COLO668 (cell line): ENCODE measurements at regions not wholly inside any gene's neighbourhood (a gene's known extent, or its start where the extent isn't known, plus 50 kb on each side); places are given as distances from the start of the nearest gene placed in this dataset.

Source experiments
- DNase-seq: peaks from one replicate; lab custom pipeline; 2025; ENCODE audit not compliant: unreplicated experiment; lab: John Stamatoyannopoulos, UW

DNA sequence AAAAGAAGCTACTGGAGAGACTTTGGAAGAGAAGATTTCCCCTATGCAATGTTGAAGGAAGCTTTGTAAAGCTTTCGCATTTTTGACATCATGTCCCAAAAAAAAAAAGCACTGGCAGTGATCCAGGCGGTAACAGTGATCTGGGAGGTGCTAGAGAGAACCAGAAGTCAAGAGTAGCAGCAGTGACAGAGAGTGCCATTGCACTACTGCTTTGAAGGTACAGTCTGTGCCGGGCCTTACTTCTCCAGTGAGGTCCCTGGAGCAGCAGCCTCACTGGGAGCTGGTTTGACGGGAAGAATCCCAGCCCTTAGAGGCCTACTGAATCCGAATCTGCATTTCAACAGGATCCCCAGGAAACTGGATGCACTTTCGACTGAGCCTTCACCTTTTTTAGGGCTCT, 50.9 kb upstream of the ATL2 start:
- no peak for DNase-seq

DNA sequence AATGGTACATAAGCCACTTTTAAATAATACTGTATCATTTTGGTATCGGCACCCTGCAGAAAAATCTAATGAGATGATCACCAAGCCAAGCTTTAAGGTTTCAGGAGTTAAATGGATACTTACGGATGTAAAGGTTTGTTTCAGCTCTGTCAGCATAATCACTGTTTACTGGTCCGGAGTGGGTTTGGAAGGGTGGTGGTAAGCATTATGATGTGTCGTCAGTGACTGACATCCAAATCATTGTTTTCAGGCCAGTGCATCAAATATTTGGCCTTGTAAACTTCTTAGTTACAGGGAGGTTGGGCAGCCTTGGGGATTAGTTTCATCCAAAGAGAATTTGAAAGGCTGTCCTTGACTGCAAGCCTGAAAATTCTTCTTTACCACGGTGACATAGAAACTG, 50.0 kb upstream of the ATL2 start:
- no peak for DNase-seq
